Gastrocnemius medialis (tissue), 4 donors: ENCODE measurements at regions not wholly inside any gene's neighbourhood (a gene's known extent, or its start where the extent isn't known, plus 50 kb on each side); places are given as distances from the start of the nearest gene placed in this dataset.

Source experiments
- ATAC-seq, 2 donors: fragments of 150-250 bp; one replicate each; pipeline ENCODE4 v1.9.1; 2016
- DNase-seq, 2 donors: peaks; one replicate each; pipeline ENCODE4 v3.0.0-alpha.2; 2019
- H3K27ac ChIP-seq, 4 donors: fragments of 200-600 bp; sonication (generic); 1 replicate in 1 of 4; 2 replicates in 3 of 4; pipeline ENCODE4 v1.5.1; 2016 to 2018; ENCODE audit warnings: mild to moderate bottlenecking in 2 of 4, moderate library complexity in 1 of 4
- H3K27me3 ChIP-seq, 3 donors: fragments of 200-600 bp; sonication (generic) in 2 of 3; 1 replicate in 1 of 3; 2 replicates in 2 of 3; pipeline versions ENCODE4 v1.5.1 to v1.6.0; 2016 to 2019; ENCODE audit warnings: mild to moderate bottlenecking in 1 of 3, moderate library complexity in 1 of 3
- H3K36me3 ChIP-seq, 2 donors: fragments of 200-600 bp; sonication (generic) in 1 of 2; one replicate each; pipeline ENCODE4 v1.5.1; 2017 to 2018
- H3K4me1 ChIP-seq, 2 donors: fragments of 200-600 bp; sonication (generic) in 1 of 2; one replicate each; pipeline ENCODE4 v1.5.1; 2016 to 2017; ENCODE audit warnings: mild to moderate bottlenecking in 2 of 2
- H3K4me3 ChIP-seq, 4 donors: fragments of 200-600 bp; sonication (generic) in 3 of 4; 1 replicate in 1 of 4; 2 replicates in 3 of 4; pipeline ENCODE4 v1.5.1; 2016 to 2019; ENCODE audit warnings: mild to moderate bottlenecking in 2 of 4
- H3K9me3 ChIP-seq, 3 donors: fragments of 200-600 bp; sonication (generic) in 2 of 3; 1 replicate in 1 of 3; 2 replicates in 2 of 3; pipeline ENCODE4 v1.5.1; 2016 to 2019
- POLR2A ChIP-seq, 2 donors: fragments of 450-650 bp; IDR thresholded peaks; one replicate each; pipeline ENCODE4 v1.6.1; 2017; ENCODE audit warnings: antibody characterized with exemption in 2 of 2, mild to moderate bottlenecking in 2 of 2, moderate library complexity in 2 of 2
- in situ Hi-C, 4 donors: fragments of 200-750 bp; cut with MboI; loops; one replicate each; pipeline versions ENCODE4 v1.15.0 to v1.8.0; 2017; ENCODE audit warnings: low sequenced_read_pairs in 4 of 4
- intact Hi-C: fragments of 100-400 bp; cut with DNase I; formaldehyde crosslinking; loops from one replicate; pipeline ENCODE4 v1.15.1; 2023; ENCODE audit warnings: low total_unique reads
- TF ChIP-seq, protein P1 (sequence below), 5 experiments: fragments of 450-650 bp in 3 of 5; fragments of 200-600 bp in 2 of 5; sonication (generic) in 2 of 5; IDR thresholded peaks in 4 of 5; conservative IDR thresholded peaks in 1 of 5; 1 replicate in 4 of 5; 2 replicates in 1 of 5; pipeline ENCODE4 v1.5.1; 2016 to 2019; ENCODE audit warnings: antibody characterized with exemption in 5 of 5, mild to moderate bottlenecking in 3 of 5, moderate library complexity in 3 of 5

GRCh38 chr13:30824651-30825050 lies 81.4 kb upstream of the MEDAG start:
- no peak overlapping the region for H3K4me3 ChIP-seq

DNA sequence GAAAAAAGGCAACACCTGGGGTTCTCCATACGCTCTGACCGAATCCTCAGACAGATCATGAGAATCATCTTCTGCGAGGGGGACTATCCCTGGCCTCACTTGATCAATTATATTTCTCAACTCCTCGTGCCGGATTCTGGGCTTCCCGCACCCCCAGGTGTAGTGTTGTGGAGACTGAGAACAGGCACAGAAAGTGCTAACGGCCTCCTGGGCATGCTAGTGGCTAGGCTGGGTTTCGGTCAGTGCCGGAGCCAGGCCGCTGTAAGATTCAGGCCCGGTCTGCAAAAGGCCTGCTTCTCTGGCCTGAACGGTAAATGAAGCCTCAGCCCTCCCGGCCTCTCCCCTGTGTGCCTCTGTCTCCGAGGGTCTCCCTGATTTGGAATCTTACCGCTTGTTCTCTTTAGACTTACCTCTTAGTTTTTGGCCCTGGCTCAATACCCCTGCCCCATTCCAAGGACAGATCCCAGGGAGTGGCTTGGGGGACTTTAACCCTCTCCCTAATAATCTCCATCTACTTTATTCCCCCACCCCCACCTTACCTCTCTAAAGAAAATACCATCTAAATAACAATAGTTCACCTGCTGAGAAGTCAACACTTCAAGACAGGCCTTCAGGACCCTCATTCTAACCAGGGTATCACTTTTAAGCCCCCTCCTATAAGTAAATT lies 79.0 kb upstream of the MEDAG start:
- Histone ChIP-seq H3K27ac (no peak overlapping the region), H3K4me3 (no peak overlapping the region), H3K4me1 (no peaks in the 10 kb centered on the region), H3K27me3 (no peaks in the 10 kb centered on the region), H3K36me3 (no peaks in the 10 kb centered on the region), H3K9me3 (no peaks in the 10 kb centered on the region)
- in situ Hi-C loops (no loop called here), intact Hi-C loops (no loop called here)
- TF ChIP-seq, protein P1, sequence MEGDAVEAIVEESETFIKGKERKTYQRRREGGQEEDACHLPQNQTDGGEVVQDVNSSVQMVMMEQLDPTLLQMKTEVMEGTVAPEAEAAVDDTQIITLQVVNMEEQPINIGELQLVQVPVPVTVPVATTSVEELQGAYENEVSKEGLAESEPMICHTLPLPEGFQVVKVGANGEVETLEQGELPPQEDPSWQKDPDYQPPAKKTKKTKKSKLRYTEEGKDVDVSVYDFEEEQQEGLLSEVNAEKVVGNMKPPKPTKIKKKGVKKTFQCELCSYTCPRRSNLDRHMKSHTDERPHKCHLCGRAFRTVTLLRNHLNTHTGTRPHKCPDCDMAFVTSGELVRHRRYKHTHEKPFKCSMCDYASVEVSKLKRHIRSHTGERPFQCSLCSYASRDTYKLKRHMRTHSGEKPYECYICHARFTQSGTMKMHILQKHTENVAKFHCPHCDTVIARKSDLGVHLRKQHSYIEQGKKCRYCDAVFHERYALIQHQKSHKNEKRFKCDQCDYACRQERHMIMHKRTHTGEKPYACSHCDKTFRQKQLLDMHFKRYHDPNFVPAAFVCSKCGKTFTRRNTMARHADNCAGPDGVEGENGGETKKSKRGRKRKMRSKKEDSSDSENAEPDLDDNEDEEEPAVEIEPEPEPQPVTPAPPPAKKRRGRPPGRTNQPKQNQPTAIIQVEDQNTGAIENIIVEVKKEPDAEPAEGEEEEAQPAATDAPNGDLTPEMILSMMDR (IDR thresholded peaks at IDR 0.05 in 4 of 5, conservative IDR thresholded peaks at IDR 0.05 in 1 of 5) = no peak
- TF ChIP-seq POLR2A (IDR thresholded peaks at IDR 0.05) = no peak
- ATAC-seq (no peak), DNase-seq (no peak)

More at GRCh38 chr13:30824651-30825050, 81.4 kb upstream of the MEDAG start:
- no peak for TF ChIP-seq POLR2A (IDR thresholded peaks at IDR 0.05)
- TF ChIP-seq, protein P1 (IDR thresholded peaks at IDR 0.05 in 4 of 5, conservative IDR thresholded peaks at IDR 0.05 in 1 of 5) = no peak
- no peak for DNase-seq
- Histone ChIP-seq H3K9me3 (no peaks in the 10 kb centered on the region), H3K27me3 (no peaks in the 10 kb centered on the region), H3K36me3 (no peaks in the 10 kb centered on the region), H3K27ac (no peak overlapping the region), H3K4me1 (no peaks in the 10 kb centered on the region)
- no peak for ATAC-seq
- in situ Hi-C loops (loop anchor here in 3 of 4 donors (25.0 kb wide), 1 partner anchor 687 kb away; no protein-coding TSS in a partner anchor), intact Hi-C loops (no loop called here)

- H3K27ac ChIP-seq = no peak overlapping the region
- H3K9me3 ChIP-seq = no peaks in the 10 kb centered on the region
- DNase-seq (no peak), ATAC-seq (no peak)
- H3K36me3 ChIP-seq = no peaks in the 10 kb centered on the region
- in situ Hi-C loops = no loop called here
- H3K4me3 ChIP-seq = no peak overlapping the region
- H3K4me1 ChIP-seq = no peaks in the 10 kb centered on the region
- intact Hi-C loops = no loop called here
- H3K27me3 ChIP-seq = no peaks in the 10 kb centered on the region
- no peak for TF ChIP-seq POLR2A (IDR thresholded peaks at IDR 0.05)
- TF ChIP-seq, protein P1 (IDR thresholded peaks at IDR 0.05 in 4 of 5, conservative IDR thresholded peaks at IDR 0.05 in 1 of 5) = no peak
These were observed 78.5 kb upstream of the MEDAG start for GRCh38 chr13:30827578-30827925.

DNA sequence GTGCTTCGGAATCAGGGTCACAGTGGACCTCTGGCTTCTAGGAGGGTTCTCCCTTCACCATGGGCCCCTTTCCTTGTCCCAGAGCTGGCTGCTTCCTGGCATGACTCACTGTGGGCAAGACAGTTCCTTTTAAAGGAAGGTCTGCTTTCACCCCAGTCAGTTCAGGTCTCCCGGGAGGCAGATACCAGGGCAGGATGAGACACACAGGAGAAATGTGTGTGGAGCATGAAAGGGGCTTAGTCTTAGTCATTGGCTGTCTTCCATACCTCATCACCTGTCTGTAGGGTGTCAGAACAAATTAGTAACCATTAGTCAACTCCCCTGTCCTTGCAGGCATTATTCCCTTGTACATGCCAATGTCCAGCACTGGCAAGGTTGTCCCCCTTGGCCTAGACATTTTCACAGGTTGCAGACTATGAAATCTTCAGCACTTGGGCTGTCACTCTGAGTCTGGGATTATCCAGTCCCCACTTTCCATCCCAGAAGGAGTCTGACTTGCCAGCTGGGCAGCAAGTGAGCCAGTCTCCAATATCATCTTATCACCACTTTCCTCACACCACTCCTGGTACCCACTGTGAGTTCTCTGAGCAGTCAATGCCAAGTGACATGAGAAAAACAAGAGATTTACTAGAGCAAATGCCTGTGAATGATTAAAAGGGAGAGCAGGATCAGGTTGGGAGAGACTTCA lies 76.8 kb upstream of the MEDAG start:
- ATAC-seq (no peak), DNase-seq (no peak)
- intact Hi-C loops = no loop called here
- Histone ChIP-seq H3K36me3 (no peaks in the 10 kb centered on the region), H3K9me3 (no peaks in the 10 kb centered on the region), H3K27ac (no peak overlapping the region), H3K4me1 (no peaks in the 10 kb centered on the region), H3K27me3 (no peaks in the 10 kb centered on the region), H3K4me3 (no peak overlapping the region)
- TF ChIP-seq POLR2A (IDR thresholded peaks at IDR 0.05) = no peak
- TF ChIP-seq, protein P1 (IDR thresholded peaks at IDR 0.05 in 4 of 5, conservative IDR thresholded peaks at IDR 0.05 in 1 of 5) = no peak
- in situ Hi-C loops = no loop called here
